Lower leg skin (tissue), 4 donors: ENCODE measurements at regions not wholly inside any gene's neighbourhood (a gene's known extent, or its start where the extent isn't known, plus 50 kb on each side); places are given as distances from the start of the nearest gene placed in this dataset.

Source experiments
- DNase-seq, 2 donors: peaks; one replicate each; pipeline ENCODE4 v3.0.0-alpha.2; 2019; ENCODE audit warnings: low spot score in 2 of 2
- H3K4me3 ChIP-seq: fragments of 200-600 bp; sonication (generic); 2 replicates; pipeline ENCODE4 v1.5.1; 2017; ENCODE audit warnings: mild to moderate bottlenecking, low read depth; ENCODE audit not compliant: poor library complexity, severe bottlenecking
- CTCF ChIP-seq, 3 donors: fragments of 450-650 bp; IDR thresholded peaks; one replicate each; pipeline ENCODE4 v1.5.1; 2016; ENCODE audit warnings: antibody characterized with exemption in 3 of 3, mild to moderate bottlenecking in 3 of 3, moderate library complexity in 2 of 3
- POLR2A ChIP-seq, 2 donors: fragments of 450-650 bp; IDR thresholded peaks; one replicate each; pipeline ENCODE4 v1.6.1; 2016 to 2017; ENCODE audit warnings: antibody characterized with exemption in 2 of 2, mild to moderate bottlenecking in 1 of 2, moderate library complexity in 1 of 2
- WGBS, 2 donors: methylation state at CpG; one replicate each; pipeline ENCODE4 v1.1.5; 2018; 5-methylcytosine and 5-hydroxymethylcytosine counted together
- intact Hi-C: fragments of 100-400 bp; cut with DNase I; formaldehyde crosslinking; loops from one replicate; pipeline ENCODE4 v1.15.0; 2023; ENCODE audit warnings: low total_unique reads

- no peak for DNase-seq
- TF ChIP-seq CTCF (IDR thresholded peaks at IDR 0.05), result no peak
- no peak for TF ChIP-seq POLR2A (IDR thresholded peaks at IDR 0.05)
- WGBS, 2 donors, result 69 to 77% methylated on average over 4 of the region's 4 CpGs
- intact Hi-C loops, result no loop called here
- H3K4me3 ChIP-seq, result no peak overlapping the region
Observed at GRCh38 chr3:111284503-111285183, 213.0 kb downstream of the NECTIN3 start.

GRCh38 chr3:111285184-111285538 is 213.5 kb downstream of the NECTIN3 start:
- TF ChIP-seq CTCF (IDR thresholded peaks at IDR 0.05), result no peak
- TF ChIP-seq POLR2A (IDR thresholded peaks at IDR 0.05), result no peak
- DNase-seq, result no peak
- intact Hi-C loops, result no loop called here
- 88 to 91% methylated on average over 1 of the region's 1 CpG for WGBS, 2 donors
- H3K4me3 ChIP-seq, result no peak overlapping the region

GRCh38 chr3:111285694-111286093 is 214.1 kb downstream of the NECTIN3 start:
- H3K4me3 ChIP-seq, result no peak overlapping the region
- WGBS, 2 donors, result 24 to 34% methylated on average over 4 of the region's 4 CpGs
- no peak for DNase-seq
- no peak for TF ChIP-seq POLR2A (IDR thresholded peaks at IDR 0.05)
- no peak for TF ChIP-seq CTCF (IDR thresholded peaks at IDR 0.05)
- intact Hi-C loops, result no loop called here

GRCh38 chr3:111286746-111287145 is 215.1 kb downstream of the NECTIN3 start:
- no peak for DNase-seq
- H3K4me3 ChIP-seq, result no peak overlapping the region
- intact Hi-C loops, result no loop called here
- 58 to 67% methylated on average over 2 of the region's 2 CpGs for WGBS, 2 donors
- TF ChIP-seq CTCF (IDR thresholded peaks at IDR 0.05) (no peak), POLR2A (IDR thresholded peaks at IDR 0.05) (no peak)

- TF ChIP-seq POLR2A (IDR thresholded peaks at IDR 0.05) (no peak), CTCF (IDR thresholded peaks at IDR 0.05) (no peak)
- DNase-seq, result no peak
- H3K4me3 ChIP-seq, result no peak overlapping the region
- intact Hi-C loops, result no loop called here
- 86 to 87% methylated on average over 2 of the region's 2 CpGs for WGBS, 2 donors
Observed at GRCh38 chr3:111292117-111292516, 220.5 kb downstream of the NECTIN3 start.

GRCh38 chr3:111299192-111299615 is 227.6 kb downstream of the NECTIN3 start:
- WGBS, 2 donors, result 71 to 82% methylated on average over 1 of the region's 1 CpG
- no peak for DNase-seq
- no peak overlapping the region for H3K4me3 ChIP-seq
- intact Hi-C loops, result no loop called here
- no peak for TF ChIP-seq CTCF (IDR thresholded peaks at IDR 0.05)
- no peak for TF ChIP-seq POLR2A (IDR thresholded peaks at IDR 0.05)
